ENCODE measurements at regions not wholly inside any gene's neighbourhood (a gene's known extent, or its start where the extent isn't known, plus 50 kb on each side); places are given as distances from the start of the nearest gene placed in this dataset.

DNA sequence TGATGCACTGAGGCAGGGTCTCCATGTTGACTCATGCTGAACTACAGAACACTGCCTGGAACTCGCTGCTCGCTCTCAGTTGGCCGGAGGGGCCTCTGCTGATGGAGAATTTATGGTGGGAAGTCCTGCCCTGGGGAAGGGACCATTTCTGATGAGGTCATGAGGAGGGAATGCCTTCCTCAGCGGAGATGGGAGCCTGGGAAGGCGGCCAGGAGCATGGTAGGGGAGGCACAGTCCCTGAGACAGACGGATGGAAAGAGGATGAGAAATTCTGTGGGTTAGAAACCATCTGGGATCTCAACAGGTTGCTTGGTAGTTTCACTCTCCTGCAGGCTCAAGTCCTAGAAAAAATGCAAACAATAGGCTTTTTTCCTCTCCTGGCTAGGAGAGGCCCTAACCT, 56.8 kb upstream of the TPM1 start:
- DNase-seq (ENCODE audit: extremely low read depth in 1 of 2, low read depth in 1 of 2): no peak

DNA sequence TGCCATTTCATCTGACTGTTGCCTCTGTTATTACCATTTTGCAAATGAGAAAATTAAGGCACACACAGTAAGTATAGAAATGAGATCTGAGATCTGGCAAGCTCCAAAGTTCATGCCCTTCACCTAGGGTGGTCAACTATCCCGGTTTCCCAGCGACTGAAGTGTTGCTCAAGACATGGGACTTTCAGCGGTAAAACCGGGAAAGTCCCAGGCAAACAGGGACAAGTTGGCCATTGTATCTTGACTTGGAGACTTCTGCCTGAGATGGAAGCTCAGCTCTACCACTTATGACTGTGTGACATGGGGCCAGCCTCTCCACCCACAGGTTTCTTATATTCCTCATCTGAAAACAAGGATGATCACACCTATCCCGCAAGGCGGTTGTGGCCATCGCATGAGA, 55.6 kb upstream of the TPM1 start:
- no peak for DNase-seq (ENCODE audit: extremely low read depth in 1 of 2, low read depth in 1 of 2)

DNA sequence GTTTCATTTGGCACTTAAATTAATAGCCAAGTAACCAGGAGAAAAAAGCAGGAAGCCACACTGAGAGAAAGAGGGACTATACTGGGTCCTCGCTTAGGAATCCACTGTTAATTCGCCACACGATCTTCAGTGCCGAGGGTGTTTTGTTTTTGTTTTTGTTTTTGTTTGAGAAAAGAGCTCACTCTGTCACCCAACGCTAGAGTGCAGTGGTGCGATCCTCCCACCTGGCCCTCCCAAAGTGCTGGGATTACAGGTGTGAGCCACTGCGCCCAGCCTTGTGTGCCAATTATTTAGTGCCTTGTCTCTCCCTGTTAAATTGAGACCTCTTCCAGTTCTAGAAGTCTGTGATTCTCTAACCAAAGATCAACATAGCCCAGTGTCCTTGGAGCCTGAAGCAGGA, 53.8 kb upstream of the TPM1 start:
- DNase-seq (ENCODE audit: extremely low read depth in 1 of 2, low read depth in 1 of 2): no peak

DNA sequence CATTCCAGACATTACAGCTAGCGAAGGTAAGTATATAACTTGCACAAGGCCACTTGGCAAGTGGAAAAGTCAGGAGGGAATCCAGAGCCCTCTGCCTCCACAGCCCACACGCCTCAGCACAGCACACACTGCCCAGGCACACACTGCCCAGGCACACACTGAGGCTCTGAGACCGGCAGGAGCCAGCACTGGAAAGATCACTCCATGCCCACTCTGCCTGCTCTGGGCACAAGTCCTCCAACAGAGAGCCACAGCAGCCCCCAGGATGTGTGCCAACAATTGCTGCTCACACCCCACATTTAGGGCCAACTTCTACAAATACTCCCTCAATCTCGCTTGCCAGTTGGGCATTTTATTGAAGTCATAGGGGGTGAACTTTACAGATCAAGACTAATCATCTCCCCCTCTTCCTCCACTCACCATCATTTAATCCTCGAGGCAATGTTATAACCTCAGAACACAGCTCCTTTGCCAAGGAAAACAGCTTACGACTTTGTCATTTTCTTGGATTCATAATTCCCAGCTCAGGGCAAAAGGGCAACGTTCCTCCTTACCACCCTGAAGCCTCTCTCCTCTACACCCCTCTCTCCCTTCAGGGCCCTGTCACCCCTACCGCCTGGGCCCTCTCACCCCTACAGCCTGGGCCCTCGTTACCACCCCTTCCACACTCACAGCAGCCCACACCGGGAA, 53.0 kb upstream of the TPM1 start:
- DNase-seq (ENCODE audit: extremely low read depth in 1 of 2, low read depth in 1 of 2): no peak

DNA sequence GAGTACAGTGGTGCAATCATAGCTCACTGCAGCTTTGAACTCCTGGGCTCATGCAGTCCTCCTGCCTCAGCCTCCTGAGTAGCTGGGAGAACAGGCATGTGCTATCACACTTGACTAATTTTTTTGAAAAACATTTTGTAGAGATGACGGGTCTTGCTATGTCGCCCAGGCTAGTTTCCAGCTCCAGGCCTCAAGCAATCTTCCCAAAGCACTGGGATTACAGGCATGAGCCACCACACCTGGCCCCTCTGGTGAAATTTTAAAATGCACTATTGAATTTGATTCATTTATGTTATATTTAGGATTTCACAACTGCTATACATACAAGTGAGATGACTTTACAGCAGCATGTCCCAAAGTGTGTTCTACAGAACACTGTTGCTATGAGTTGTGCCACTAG, 50.8 kb upstream of the TPM1 start:
- DNase-seq (ENCODE audit: extremely low read depth in 1 of 2, low read depth in 1 of 2): no peak

DNA sequence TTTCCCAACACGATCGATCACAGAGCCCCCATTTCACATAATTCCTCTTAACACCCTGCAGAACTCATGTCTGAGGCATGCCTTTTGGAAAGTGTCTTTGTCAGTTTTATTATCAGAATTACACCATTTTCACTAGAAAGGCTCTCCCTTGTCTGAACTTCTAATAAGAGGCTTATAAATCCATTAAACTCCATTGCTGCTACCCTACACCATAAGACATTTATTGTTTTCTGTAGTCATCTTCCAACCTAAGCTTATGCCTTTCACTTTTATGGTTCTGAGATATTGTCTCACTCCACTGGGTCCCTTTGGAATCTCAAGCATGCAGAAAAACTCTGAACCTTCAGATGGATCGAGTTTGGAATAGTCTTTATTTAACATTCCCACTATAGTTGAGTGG, 50.2 kb upstream of the TPM1 start:
- DNase-seq (ENCODE audit: extremely low read depth in 1 of 2, low read depth in 1 of 2): no peak
